HUES6 (cell line): ENCODE measurements at regions not wholly inside any gene's neighbourhood (a gene's known extent, or its start where the extent isn't known, plus 50 kb on each side); places are given as distances from the start of the nearest gene placed in this dataset.

ENCODE experiments used
- H3K27ac ChIP-seq: 2 replicates; pipeline ENCODE4 v1.7.0; 2013; ENCODE audit warnings: low read depth, mild to moderate bottlenecking, low read length, inconsistent platforms
- H3K27me3 ChIP-seq: 2 replicates; pipeline ENCODE4 v1.6.1; 2013; ENCODE audit warnings: low read length; ENCODE audit not compliant: control insufficient read depth, insufficient read depth
- H3K36me3 ChIP-seq: 2 replicates; pipeline ENCODE4 v1.6.1; 2013; ENCODE audit warnings: low read length; ENCODE audit not compliant: control insufficient read depth, insufficient read depth
- H3K4me1 ChIP-seq: 2 replicates; pipeline ENCODE4 v1.6.1; 2013; ENCODE audit warnings: low read length; ENCODE audit not compliant: control insufficient read depth, insufficient read depth
- H3K4me3 ChIP-seq: 2 replicates; pipeline ENCODE4 v1.5.1; 2013; ENCODE audit warnings: low read depth, low read length
- H3K9ac ChIP-seq: one replicate; pipeline ENCODE4 v1.6.1; 2013; ENCODE audit warnings: mild to moderate bottlenecking, low read length
- H3K9me3 ChIP-seq: 2 replicates; pipeline ENCODE4 v1.6.1; 2013; ENCODE audit warnings: low read depth, low read length; ENCODE audit not compliant: control insufficient read depth, insufficient read depth

DNA sequence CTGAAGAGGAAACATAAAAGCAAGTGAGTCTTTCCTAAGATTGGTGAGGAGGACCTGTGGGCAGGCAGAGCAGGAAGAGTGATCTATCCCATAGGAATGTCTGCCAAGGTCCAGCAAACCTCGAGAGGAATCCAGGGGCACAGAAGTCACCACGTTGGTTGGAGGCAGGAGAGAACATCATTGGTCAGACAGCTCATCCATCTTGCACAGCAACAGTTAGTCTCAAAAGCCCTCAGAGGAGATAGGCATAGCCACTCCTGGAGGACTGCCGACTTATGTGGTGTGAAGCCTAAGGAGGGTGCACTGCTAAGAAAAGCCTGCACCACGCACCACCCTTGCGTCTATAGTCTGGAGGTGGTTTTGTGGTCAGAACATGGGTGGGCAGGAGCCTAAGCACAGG lies 109.1 kb downstream of the RASSF10 start:
- H3K27me3 ChIP-seq = no peaks in the 10 kb centered on the region
- H3K4me1 ChIP-seq = peaks cover 25% of the 10 kb centered on the region
- H3K9ac ChIP-seq = no peak overlapping the region
- H3K4me3 ChIP-seq = no peak overlapping the region
- H3K36me3 ChIP-seq = no peaks in the 10 kb centered on the region
- H3K9me3 ChIP-seq = peaks cover 10% of the 10 kb centered on the region
- H3K27ac ChIP-seq = no peak overlapping the region

DNA sequence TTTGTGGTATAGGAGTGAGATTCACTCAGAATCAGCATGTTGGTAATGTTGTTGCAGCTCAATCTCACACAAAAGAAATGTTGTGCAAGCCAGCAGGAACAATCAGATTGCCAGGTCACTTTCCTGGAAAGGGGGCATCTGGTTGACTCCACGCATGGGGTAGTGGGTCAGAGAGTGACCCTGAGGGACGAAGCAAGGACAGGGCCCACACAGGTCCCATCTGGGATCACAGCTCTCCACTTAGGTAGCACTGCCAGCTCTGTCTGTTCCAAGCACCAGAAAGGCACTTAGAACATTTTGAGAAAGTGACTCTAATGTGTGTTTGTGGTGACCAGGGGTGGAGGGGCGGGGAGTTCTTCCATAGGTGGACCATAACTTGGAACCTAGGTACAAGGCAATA lies 109.5 kb downstream of the RASSF10 start:
- Histone ChIP-seq H3K36me3 (no peaks in the 10 kb centered on the region), H3K4me3 (no peak overlapping the region), H3K27ac (no peak overlapping the region), H3K27me3 (no peaks in the 10 kb centered on the region), H3K9me3 (peaks cover 10% of the 10 kb centered on the region), H3K9ac (no peak overlapping the region), H3K4me1 (peaks cover 25% of the 10 kb centered on the region)

DNA sequence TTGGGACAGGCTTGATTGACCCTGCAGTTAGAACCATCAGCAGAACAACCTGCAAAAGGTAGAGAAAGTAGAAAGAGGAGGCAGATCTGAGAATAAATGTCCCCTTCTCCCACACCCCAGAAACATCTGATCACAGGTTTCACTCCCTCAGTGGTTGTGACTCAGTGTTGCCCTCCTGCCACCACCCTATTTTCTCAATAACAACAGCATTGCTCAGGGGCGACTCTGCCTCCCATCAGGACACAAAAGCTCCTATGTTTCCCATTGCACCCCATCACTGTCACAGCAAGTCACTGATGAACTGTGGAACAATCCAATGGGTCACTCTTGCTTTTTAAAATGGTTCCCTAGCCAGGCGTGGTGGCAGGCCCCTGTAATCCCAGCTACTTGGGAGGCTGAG lies 110.2 kb downstream of the RASSF10 start:
- no peak overlapping the region for H3K27ac ChIP-seq
- no peaks in the 10 kb centered on the region for H3K36me3 ChIP-seq
- H3K4me3 ChIP-seq = no peak overlapping the region
- no peaks in the 10 kb centered on the region for H3K27me3 ChIP-seq
- H3K9me3 ChIP-seq = peaks cover 10% of the 10 kb centered on the region
- peaks cover 25% of the 10 kb centered on the region for H3K4me1 ChIP-seq
- no peak overlapping the region for H3K9ac ChIP-seq

DNA sequence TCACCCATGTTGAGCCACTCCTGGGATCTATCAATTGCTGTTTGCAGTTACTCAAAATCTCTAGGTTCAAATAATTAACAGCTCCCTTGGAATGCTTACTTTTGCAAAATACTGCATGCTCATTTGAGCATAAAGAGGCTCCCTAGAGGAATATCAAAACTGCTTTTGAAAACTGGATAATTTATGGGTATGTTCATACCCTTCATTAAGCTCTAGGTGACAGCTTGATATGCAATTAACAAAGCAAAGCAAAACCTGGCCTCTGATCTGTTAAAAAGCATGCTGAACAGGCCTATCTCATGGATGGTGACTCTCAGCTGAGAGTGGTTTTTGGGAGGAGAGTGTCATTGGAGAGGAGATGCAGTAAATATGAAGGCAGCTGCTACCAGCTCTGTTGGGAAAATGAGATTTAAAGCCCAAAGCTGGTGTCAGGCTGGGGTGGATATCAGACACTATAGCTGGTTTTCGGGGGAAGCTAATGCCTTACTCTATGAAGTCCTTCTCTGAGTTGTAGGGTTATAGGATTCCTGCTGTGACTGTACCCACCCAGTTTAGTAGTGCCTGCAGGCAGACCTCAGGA lies 110.9 kb downstream of the RASSF10 start:
- H3K9me3 ChIP-seq = peaks cover 10% of the 10 kb centered on the region
- no peak overlapping the region for H3K4me3 ChIP-seq
- H3K36me3 ChIP-seq = no peaks in the 10 kb centered on the region
- H3K9ac ChIP-seq = no peak overlapping the region
- H3K27me3 ChIP-seq = no peaks in the 10 kb centered on the region
- peaks cover 20% of the 10 kb centered on the region for H3K4me1 ChIP-seq
- no peak overlapping the region for H3K27ac ChIP-seq

DNA sequence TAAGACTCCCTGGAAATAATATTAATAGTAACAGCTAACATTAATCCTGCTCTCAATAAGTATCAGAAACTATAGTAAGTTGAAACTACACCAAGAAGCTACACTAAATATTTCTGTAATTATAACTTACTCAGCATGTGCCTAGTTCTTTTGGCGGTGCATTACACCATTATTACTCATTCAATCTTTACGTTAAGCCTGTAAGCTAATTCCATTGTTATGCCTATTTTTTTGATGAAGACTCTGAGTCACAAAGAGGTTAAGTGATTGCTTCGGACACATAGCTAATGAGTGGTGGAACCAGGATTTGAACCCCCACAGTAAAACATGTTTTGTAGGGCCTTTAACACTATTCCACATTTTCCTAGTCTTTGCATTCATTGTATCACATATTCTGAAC lies 111.6 kb downstream of the RASSF10 start:
- no peak overlapping the region for H3K9ac ChIP-seq
- peaks cover 14% of the 10 kb centered on the region for H3K4me1 ChIP-seq
- no peak overlapping the region for H3K27ac ChIP-seq
- H3K9me3 ChIP-seq = peaks cover 10% of the 10 kb centered on the region
- no peaks in the 10 kb centered on the region for H3K36me3 ChIP-seq
- H3K4me3 ChIP-seq = no peak overlapping the region
- no peaks in the 10 kb centered on the region for H3K27me3 ChIP-seq

DNA sequence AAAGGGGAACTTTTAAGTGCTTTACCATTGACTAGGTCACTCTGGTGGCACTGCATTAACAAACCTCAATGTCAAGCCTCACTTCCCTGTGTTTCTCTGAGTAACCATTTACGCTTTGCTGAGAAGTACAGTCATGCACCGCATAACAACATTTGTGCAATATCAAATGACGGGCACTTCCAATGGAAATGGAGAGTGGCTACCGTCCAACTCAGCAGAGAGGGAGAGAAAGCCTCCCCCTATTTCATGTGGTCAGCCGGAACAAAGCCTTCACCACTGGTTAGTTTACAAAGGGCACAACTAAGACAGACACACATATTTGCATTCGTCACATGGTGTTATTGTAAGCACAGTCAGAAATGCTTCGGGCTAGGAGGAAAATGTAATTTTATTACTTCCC lies 117.3 kb downstream of the RASSF10 start:
- no peaks in the 10 kb centered on the region for H3K36me3 ChIP-seq
- no peak overlapping the region for H3K9ac ChIP-seq
- H3K4me1 ChIP-seq = peaks cover 6% of the 10 kb centered on the region; the same call in 1 of the 2 replicates
- no peak overlapping the region for H3K27ac ChIP-seq
- H3K27me3 ChIP-seq = no peaks in the 10 kb centered on the region
- peaks cover 10% of the 10 kb centered on the region for H3K9me3 ChIP-seq
- no peak overlapping the region for H3K4me3 ChIP-seq

DNA sequence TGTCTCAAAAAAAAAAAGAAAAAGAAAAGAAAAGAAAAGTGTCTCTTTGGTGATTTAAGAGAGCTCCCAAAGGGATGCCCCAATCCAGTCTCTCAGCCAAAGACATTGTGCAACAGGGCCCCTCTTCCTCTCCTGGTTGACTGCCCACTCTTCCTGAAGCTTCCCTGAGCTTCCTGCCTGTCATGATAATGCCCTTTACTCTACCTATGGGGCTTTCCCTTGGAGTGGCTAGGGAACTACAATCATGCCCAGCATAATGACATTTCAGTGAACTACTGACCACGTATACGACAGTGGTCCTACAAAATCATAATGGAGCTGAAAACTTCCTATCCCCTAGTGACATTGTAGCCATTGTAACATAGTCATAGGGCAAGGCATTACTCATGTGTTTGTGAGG lies 118.0 kb downstream of the RASSF10 start:
- no peaks in the 10 kb centered on the region for H3K36me3 ChIP-seq
- no peak overlapping the region for H3K27ac ChIP-seq
- H3K9ac ChIP-seq = no peak overlapping the region
- no peak overlapping the region for H3K4me3 ChIP-seq
- H3K4me1 ChIP-seq = peaks cover 6% of the 10 kb centered on the region; the same call in 1 of the 2 replicates
- H3K27me3 ChIP-seq = no peaks in the 10 kb centered on the region
- peaks cover 9% of the 10 kb centered on the region for H3K9me3 ChIP-seq

DNA sequence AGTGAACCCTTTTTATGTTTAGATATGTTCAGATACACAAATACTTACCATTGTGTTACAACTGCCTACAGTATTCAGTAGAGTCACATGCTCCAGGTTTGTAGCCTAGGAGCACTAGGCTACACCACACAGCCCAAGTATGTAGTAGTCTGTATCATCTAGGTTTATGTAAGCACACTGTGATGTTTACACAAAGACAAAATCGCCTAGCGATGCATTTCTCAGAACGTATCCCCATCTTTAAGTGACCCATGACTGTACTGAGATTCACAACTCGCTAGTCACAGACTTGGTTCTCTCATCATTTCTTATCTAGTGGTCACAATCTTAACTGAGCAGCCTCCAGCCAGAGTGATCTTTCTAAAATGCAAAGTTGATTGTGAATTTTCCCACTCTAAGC lies 119.2 kb downstream of the RASSF10 start:
- Histone ChIP-seq H3K9ac (no peak overlapping the region), H3K4me3 (no peak overlapping the region), H3K4me1 (peaks cover 6% of the 10 kb centered on the region; the same call in 1 of the 2 replicates), H3K9me3 (no peaks in the 10 kb centered on the region), H3K36me3 (no peaks in the 10 kb centered on the region), H3K27me3 (no peaks in the 10 kb centered on the region), H3K27ac (no peak overlapping the region)

DNA sequence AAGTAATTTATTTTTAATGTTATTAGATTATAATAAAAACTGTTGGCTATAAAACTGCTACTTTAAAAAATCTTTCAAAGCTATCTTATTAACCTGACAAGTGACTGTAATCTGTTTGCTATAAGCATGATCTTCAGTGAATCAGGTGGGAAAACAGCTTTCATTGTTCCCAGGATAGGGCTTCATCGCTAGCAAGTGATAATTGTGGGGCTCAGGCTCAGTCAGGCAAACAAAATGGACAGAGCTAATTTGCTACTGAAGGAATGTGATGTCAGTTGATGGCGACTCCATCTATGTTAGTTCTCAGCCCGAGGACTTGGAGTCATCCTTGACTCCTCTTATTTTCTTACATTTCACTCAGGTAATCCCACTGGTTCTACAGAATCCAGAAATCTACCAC lies 125.0 kb downstream of the RASSF10 start:
- H3K27me3 ChIP-seq = no peaks in the 10 kb centered on the region
- H3K4me3 ChIP-seq = no peak overlapping the region
- no peak overlapping the region for H3K27ac ChIP-seq
- H3K9ac ChIP-seq = no peak overlapping the region
- H3K36me3 ChIP-seq = no peaks in the 10 kb centered on the region
- H3K4me1 ChIP-seq = peaks cover 20% of the 10 kb centered on the region
- no peaks in the 10 kb centered on the region for H3K9me3 ChIP-seq

DNA sequence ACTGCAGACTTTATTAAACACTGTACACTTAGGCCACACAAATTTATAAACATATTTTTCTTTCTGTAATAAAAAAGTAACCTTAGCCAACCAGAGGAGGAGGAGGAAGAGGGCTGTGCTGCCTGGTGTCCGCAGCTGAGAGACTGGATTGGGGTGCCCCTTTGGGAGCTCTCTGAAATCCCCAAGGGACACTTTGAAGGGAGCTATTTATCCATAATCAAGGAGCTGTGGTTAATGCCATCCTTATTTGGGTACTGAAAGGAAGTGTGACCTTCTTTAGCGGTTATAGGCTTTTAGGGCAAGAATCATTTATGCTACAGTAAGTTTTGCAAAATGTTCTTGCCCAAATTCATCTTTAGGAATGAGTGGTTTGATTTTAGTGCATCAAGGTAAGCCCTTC lies 125.8 kb downstream of the RASSF10 start:
- Histone ChIP-seq H3K27me3 (no peaks in the 10 kb centered on the region), H3K4me3 (no peak overlapping the region), H3K9ac (no peak overlapping the region), H3K4me1 (peaks cover 20% of the 10 kb centered on the region), H3K27ac (no peak overlapping the region), H3K9me3 (no peaks in the 10 kb centered on the region), H3K36me3 (no peaks in the 10 kb centered on the region)

DNA sequence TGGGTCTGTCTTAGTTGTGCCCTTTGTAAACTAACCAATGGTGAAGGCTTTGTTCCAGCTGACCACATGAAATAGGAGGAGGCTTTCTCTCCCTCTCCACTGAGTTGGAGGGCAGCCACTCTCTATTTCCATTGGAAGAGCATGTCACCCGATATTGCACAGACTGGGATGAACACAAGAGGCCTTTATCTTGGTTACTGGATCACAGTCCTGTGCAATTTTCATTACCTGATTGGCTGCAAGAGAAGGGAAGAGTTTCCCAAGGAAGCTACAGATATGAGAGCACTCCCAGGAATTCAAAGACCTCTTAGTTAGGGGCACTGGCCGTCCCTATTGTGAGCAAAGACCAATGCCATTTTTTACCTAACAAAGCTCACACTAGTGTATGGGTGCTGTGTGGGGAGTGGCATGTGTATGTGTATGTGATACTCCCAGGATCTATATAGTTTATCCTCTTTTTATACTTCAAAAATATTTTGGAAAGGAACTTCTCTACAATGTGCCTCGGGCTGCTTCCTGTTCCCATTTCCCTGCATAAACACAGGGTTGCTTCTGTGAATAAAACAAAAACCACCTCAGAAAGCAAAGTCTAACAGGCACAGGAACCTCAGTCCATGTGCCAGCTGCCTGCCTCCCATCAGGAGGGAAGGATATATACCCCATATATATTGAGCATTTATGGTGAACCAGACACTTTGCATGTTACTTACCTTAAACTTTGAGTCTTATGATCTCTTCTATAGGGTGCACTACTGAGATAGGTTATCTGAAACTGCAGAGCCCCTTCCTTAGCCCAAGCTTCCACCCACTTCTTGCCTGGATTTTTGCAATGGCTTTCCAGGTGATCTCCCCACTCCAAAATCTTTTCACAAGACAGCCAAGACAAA lies 126.5 kb downstream of the RASSF10 start:
- H3K9ac ChIP-seq = no peak overlapping the region
- H3K27ac ChIP-seq = no peak overlapping the region
- no peak overlapping the region for H3K4me3 ChIP-seq

More for the DNA sequence above, 126.5 kb downstream of the RASSF10 start:
- peaks cover 20% of the 10 kb centered on the region for H3K4me1 ChIP-seq
- H3K27me3 ChIP-seq = no peaks in the 10 kb centered on the region
- no peaks in the 10 kb centered on the region for H3K36me3 ChIP-seq
- no peaks in the 10 kb centered on the region for H3K9me3 ChIP-seq
